ENCODE measurements at regions not wholly inside any gene's neighbourhood (a gene's known extent, or its start where the extent isn't known, plus 50 kb on each side); places are given as distances from the start of the nearest gene placed in this dataset.

- no peak overlapping the region for H3K4me3 Mint-ChIP-seq
- Histone ChIP-seq H3K4me3 (ENCODE audit: low read length) (no peak overlapping the region), H3K27ac (ENCODE audit: low read depth in 1 of 2, low read length in 2 of 2) (no peak overlapping the region), H3K9me3 (ENCODE audit: control insufficient read depth in 1 of 2, insufficient read depth in 1 of 2, low read length in 2 of 2) (peaks cover 0 to 4% of the 10 kb centered on the region in 2 experiments), H3K36me3 (ENCODE audit: insufficient read depth, low read length) (no peaks in the 10 kb centered on the region), H3K4me1 (ENCODE audit: insufficient read depth, low read length) (no peaks in the 10 kb centered on the region), H3K27me3 (ENCODE audit: control insufficient read depth in 1 of 2, insufficient read depth in 2 of 2, low read length in 2 of 2) (no peaks in the 10 kb centered on the region)
- POLR2A ChIA-PET: no interaction called here
- H3K36me3 Mint-ChIP-seq (ENCODE audit: low read depth): no peaks in the 10 kb centered on the region
- no peaks in the 10 kb centered on the region for H3K4me1 Mint-ChIP-seq (ENCODE audit: low read depth)
- H3K27ac Mint-ChIP-seq: no peak overlapping the region
- CTCF ChIA-PET: no interaction called here
- no peaks in the 10 kb centered on the region for H3K27me3 Mint-ChIP-seq
- ATAC-seq (ENCODE audit: poor library complexity) (no peak), DNase-seq (no peak)
- no peaks in the 10 kb centered on the region for H3K9me3 Mint-ChIP-seq
- intact Hi-C loops (cut with DNase I, micrococcal nuclease): no loop called here
- TF ChIP-seq CTCF (IDR thresholded peaks at IDR 0.05): no peak
Observed at GRCh38 chr5:45042283-45042682, 233.5 kb downstream of the MRPS30 start.

GRCh38 chr5:45057564-45057963, 248.8 kb downstream of the MRPS30 start:
- POLR2A ChIA-PET: no interaction called here
- Mint-ChIP-seq H3K4me3 (no peak overlapping the region), H3K36me3 (ENCODE audit: low read depth) (no peaks in the 10 kb centered on the region), H3K27me3 (no peaks in the 10 kb centered on the region), H3K9me3 (peaks cover 2% of the 10 kb centered on the region), H3K4me1 (ENCODE audit: low read depth) (no peaks in the 10 kb centered on the region), H3K27ac (no peak overlapping the region)
- no peak for ATAC-seq (ENCODE audit: poor library complexity)
- no peaks in the 10 kb centered on the region for H3K27me3 ChIP-seq (ENCODE audit: control insufficient read depth in 1 of 2, insufficient read depth in 2 of 2, low read length in 2 of 2)
- H3K27ac ChIP-seq (ENCODE audit: low read depth in 1 of 2, low read length in 2 of 2): no peak overlapping the region
- H3K4me1 ChIP-seq (ENCODE audit: insufficient read depth, low read length): no peaks in the 10 kb centered on the region
- H3K4me3 ChIP-seq (ENCODE audit: low read length): no peak overlapping the region
- no peak for DNase-seq
- TF ChIP-seq CTCF (IDR thresholded peaks at IDR 0.05): no peak
- H3K36me3 ChIP-seq (ENCODE audit: insufficient read depth, low read length): no peaks in the 10 kb centered on the region
- CTCF ChIA-PET: no interaction called here
- intact Hi-C loops (cut with DNase I, micrococcal nuclease): no loop called here
- no peaks in the 10 kb centered on the region for H3K9me3 ChIP-seq (ENCODE audit: control insufficient read depth in 1 of 2, insufficient read depth in 1 of 2, low read length in 2 of 2)

GRCh38 chr5:45060724-45061123, 252.0 kb downstream of the MRPS30 start:
- H3K9me3 ChIP-seq (ENCODE audit: control insufficient read depth in 1 of 2, insufficient read depth in 1 of 2, low read length in 2 of 2): no peaks in the 10 kb centered on the region
- Mint-ChIP-seq H3K27me3 (no peaks in the 10 kb centered on the region), H3K4me3 (no peak overlapping the region), H3K27ac (no peak overlapping the region), H3K36me3 (ENCODE audit: low read depth) (no peaks in the 10 kb centered on the region), H3K9me3 (peaks cover 2% of the 10 kb centered on the region), H3K4me1 (ENCODE audit: low read depth) (no peaks in the 10 kb centered on the region)
- ChIA-PET CTCF (no interaction called here), POLR2A (no interaction called here)
- no peaks in the 10 kb centered on the region for H3K36me3 ChIP-seq (ENCODE audit: insufficient read depth, low read length)
- ATAC-seq (ENCODE audit: poor library complexity) (no peak), DNase-seq (no peak)
- intact Hi-C loops (cut with DNase I, micrococcal nuclease): no loop called here
- no peak overlapping the region for H3K4me3 ChIP-seq (ENCODE audit: low read length)
- no peak for TF ChIP-seq CTCF (IDR thresholded peaks at IDR 0.05)
- no peaks in the 10 kb centered on the region for H3K4me1 ChIP-seq (ENCODE audit: insufficient read depth, low read length)
- no peaks in the 10 kb centered on the region for H3K27me3 ChIP-seq (ENCODE audit: control insufficient read depth in 1 of 2, insufficient read depth in 2 of 2, low read length in 2 of 2)
- H3K27ac ChIP-seq (ENCODE audit: low read depth in 1 of 2, low read length in 2 of 2): no peak overlapping the region
